ENCODE measurements at regions not wholly inside any gene's neighbourhood (a gene's known extent, or its start where the extent isn't known, plus 50 kb on each side); places are given as distances from the start of the nearest gene placed in this dataset.

GRCh38 chr7:17584822-17585221 is 286.4 kb downstream of the AHR start:
- no peak for TF ChIP-seq USF1 (IDR thresholded peaks at IDR 0.05; ENCODE audit: borderline replicate concordance, low read depth)
- TF ChIP-seq IRF3 (IDR thresholded peaks at IDR 0.05; ENCODE audit: low read depth, low read length), result no peak
- TF ChIP-seq TAF1 (IDR thresholded peaks at IDR 0.05; ENCODE audit: borderline replicate concordance, low read depth, low read length), result no peak
- TF ChIP-seq CTCF (IDR thresholded peaks at IDR 0.05), result no peak
- TF ChIP-seq EP300 (IDR thresholded peaks at IDR 0.05; ENCODE audit: borderline replicate concordance in 1 of 2, low read depth in 1 of 2, low read length in 1 of 2), result no peak
- TF ChIP-seq NFIC (IDR thresholded peaks at IDR 0.05; ENCODE audit: borderline replicate concordance), result no peak
- no peak for TF ChIP-seq USF2 (IDR thresholded peaks at IDR 0.05; ENCODE audit: borderline replicate concordance, low read depth, low read length)
- no peak for TF ChIP-seq JUND (IDR thresholded peaks at IDR 0.05)
- TF ChIP-seq TCF12 (IDR thresholded peaks at IDR 0.05), result no peak
- TF ChIP-seq GABPA (IDR thresholded peaks at IDR 0.05; ENCODE audit: low read depth), result no peak

Measured in SK-N-SH (cell line).